CD8-positive, alpha-beta memory T cell (primary cell): ENCODE measurements at regions not wholly inside any gene's neighbourhood (a gene's known extent, or its start where the extent isn't known, plus 50 kb on each side); places are given as distances from the start of the nearest gene placed in this dataset.
"Not testable (repeated sequence)": the region's sequence is repeated elsewhere in the genome, so short reads cannot be mapped to it uniquely, and the experiment has no call there.

Experiments used
- CTCF ChIA-PET: fragments of 350-600 bp; sonication (Branson Sonifier 250); formaldehyde crosslinking; loops from one replicate; lab custom pipeline; 2021; ENCODE audit warnings: antibody characterized with exemption; lab: Charles Lee
- POLR2A ChIA-PET: fragments of 350-600 bp; sonication (Branson Sonifier 250); formaldehyde crosslinking; loops from one replicate; lab custom pipeline; 2021; ENCODE audit warnings: antibody characterized with exemption; lab: Charles Lee
- DNase-seq, 5 donors: peaks; one replicate each; pipeline versions ENCODE4 v3.0.0 to v3.0.0-alpha.2; 2020 to 2022; ENCODE audit warnings: mixed read lengths in 1 of 5
- H3K27ac ChIP-seq: one replicate; pipeline ENCODE4 v1.7.0; 2013; ENCODE audit warnings: low read depth, mild to moderate bottlenecking, low read length, moderate library complexity
- H3K27me3 ChIP-seq: 2 replicates; pipeline ENCODE4 v1.7.0; 2013; ENCODE audit warnings: low read length, mild to moderate bottlenecking; ENCODE audit not compliant: insufficient read depth, poor library complexity, severe bottlenecking
- H3K36me3 ChIP-seq: 2 replicates; pipeline ENCODE4 v1.7.0; 2013; ENCODE audit warnings: mild to moderate bottlenecking, low read length, moderate library complexity; ENCODE audit not compliant: insufficient read depth
- H3K4me1 ChIP-seq: 2 replicates; pipeline ENCODE4 v1.7.0; 2013; ENCODE audit warnings: mild to moderate bottlenecking, low read length, moderate library complexity; ENCODE audit not compliant: insufficient read depth
- H3K4me3 ChIP-seq: 2 replicates; pipeline ENCODE4 v1.7.0; 2013; ENCODE audit warnings: mild to moderate bottlenecking, low read length
- H3K9me3 ChIP-seq: 2 replicates; pipeline ENCODE4 v1.7.0; 2013; ENCODE audit warnings: mild to moderate bottlenecking, low read length
- H3K27ac Mint-ChIP-seq, 8 donors: one replicate each; pipeline ENCODE4 v1.8.0; 2020 to 2021; ENCODE audit warnings: mixed read lengths in 8 of 8, mild to moderate bottlenecking in 6 of 8, inconsistent platforms in 3 of 8, moderate library complexity in 3 of 8
- H3K27me3 Mint-ChIP-seq, 2 donors: one replicate each; pipeline ENCODE4 v1.8.0; 2020 to 2021; ENCODE audit warnings: mixed read lengths in 2 of 2, mild to moderate bottlenecking in 1 of 2, moderate library complexity in 1 of 2
- H3K36me3 Mint-ChIP-seq, 3 donors: one replicate each; pipeline ENCODE4 v1.8.0; 2020 to 2021; ENCODE audit warnings: mixed read lengths in 3 of 3, inconsistent platforms in 1 of 3, mild to moderate bottlenecking in 1 of 3
- H3K4me1 Mint-ChIP-seq, 3 donors: one replicate each; pipeline ENCODE4 v1.8.0; 2020 to 2021; ENCODE audit warnings: mixed read lengths in 3 of 3, inconsistent platforms in 1 of 3, mild to moderate bottlenecking in 1 of 3
- H3K4me3 Mint-ChIP-seq, 7 donors: one replicate each; pipeline ENCODE4 v1.8.0; 2020 to 2021; ENCODE audit warnings: mixed read lengths in 7 of 7, mild to moderate bottlenecking in 6 of 7, moderate library complexity in 4 of 7, inconsistent platforms in 2 of 7
- H3K9me3 Mint-ChIP-seq, 5 donors: one replicate each; pipeline ENCODE4 v1.8.0; 2020 to 2022; ENCODE audit warnings: mixed read lengths in 5 of 5, mild to moderate bottlenecking in 3 of 5, moderate library complexity in 2 of 5, inconsistent platforms in 1 of 5

GRCh38 chr2:149690825-149691224 lies 103.2 kb upstream of the MMADHC start:
- H3K27ac ChIP-seq: no peak overlapping the region
- Mint-ChIP-seq H3K4me1 (no peaks in the 10 kb centered on the region), H3K27me3 (no peaks in the 10 kb centered on the region), H3K4me3 (no peak overlapping the region), H3K9me3 (peaks cover 0 to 4% (median 2%) of the 10 kb centered on the region in 5 donors), H3K27ac (no peak overlapping the region), H3K36me3 (no peaks in the 10 kb centered on the region)
- ChIA-PET CTCF (no interaction called here), POLR2A (no interaction called here)
- H3K27me3 ChIP-seq: no peaks in the 10 kb centered on the region
- no peak for DNase-seq
- no peak overlapping the region for H3K4me3 ChIP-seq
- no peaks in the 10 kb centered on the region for H3K4me1 ChIP-seq
- H3K36me3 ChIP-seq: no peaks in the 10 kb centered on the region
- no peaks in the 10 kb centered on the region for H3K9me3 ChIP-seq

GRCh38 chr2:149687052-149687427 lies 99.5 kb upstream of the MMADHC start:
- POLR2A ChIA-PET: no interaction called here

GRCh38 chr2:149686136-149687051 lies 98.8 kb upstream of the MMADHC start:
- Histone ChIP-seq H3K27ac (no peak overlapping the region), H3K9me3 (no peaks in the 10 kb centered on the region), H3K4me3 (no peak overlapping the region), H3K36me3 (no peaks in the 10 kb centered on the region), H3K4me1 (no peaks in the 10 kb centered on the region), H3K27me3 (no peaks in the 10 kb centered on the region)
- no peak overlapping the region for H3K4me3 Mint-ChIP-seq
- no peaks in the 10 kb centered on the region for H3K36me3 Mint-ChIP-seq
- no peak for DNase-seq
- H3K4me1 Mint-ChIP-seq: no peaks in the 10 kb centered on the region
- no peak overlapping the region for H3K27ac Mint-ChIP-seq
- ChIA-PET CTCF (no interaction called here), POLR2A (no interaction called here)
- peaks cover 2 to 6% (median 3%) of the 10 kb centered on the region in 5 donors for H3K9me3 Mint-ChIP-seq
- H3K27me3 Mint-ChIP-seq: no peaks in the 10 kb centered on the region

More at GRCh38 chr2:149687052-149687427, 99.5 kb upstream of the MMADHC start:
- no peak for DNase-seq
- Mint-ChIP-seq H3K9me3 (peaks cover 2 to 6% (median 3%) of the 10 kb centered on the region in 5 donors), H3K4me3 (no peak overlapping the region), H3K27me3 (no peaks in the 10 kb centered on the region), H3K27ac (no peak overlapping the region), H3K36me3 (no peaks in the 10 kb centered on the region), H3K4me1 (no peaks in the 10 kb centered on the region)
- no peak overlapping the region for H3K27ac ChIP-seq
- CTCF ChIA-PET: no interaction called here
- H3K4me1 ChIP-seq: no peaks in the 10 kb centered on the region
- no peaks in the 10 kb centered on the region for H3K36me3 ChIP-seq
- no peaks in the 10 kb centered on the region for H3K9me3 ChIP-seq
- H3K4me3 ChIP-seq: no peak overlapping the region
- H3K27me3 ChIP-seq: no peaks in the 10 kb centered on the region

- DNase-seq, POLR2A ChIA-PET, H3K4me1 Mint-ChIP-seq, H3K36me3 Mint-ChIP-seq, CTCF ChIA-PET, H3K27ac Mint-ChIP-seq, H3K4me1 ChIP-seq, H3K36me3 ChIP-seq, H3K4me3 Mint-ChIP-seq, H3K4me3 ChIP-seq, H3K9me3 ChIP-seq, H3K9me3 Mint-ChIP-seq, H3K27me3 ChIP-seq, H3K27ac ChIP-seq, H3K27me3 Mint-ChIP-seq: not testable (repeated sequence)
Observed at GRCh38 chr2:149685401-149685800, 97.8 kb upstream of the MMADHC start.

- Mint-ChIP-seq H3K9me3 (peaks cover 1 to 9% (median 4%) of the 10 kb centered on the region in 5 donors), H3K27ac (no peak overlapping the region)
- POLR2A ChIA-PET: no interaction called here
Observed at GRCh38 chr2:149679286-149679685, 91.7 kb upstream of the MMADHC start.

GRCh38 chr2:149677416-149677815 lies 89.8 kb upstream of the MMADHC start:
- no peaks in the 10 kb centered on the region for H3K36me3 ChIP-seq
- ChIA-PET POLR2A (no interaction called here), CTCF (no interaction called here)
- H3K27me3 ChIP-seq: no peaks in the 10 kb centered on the region
- Mint-ChIP-seq H3K36me3 (no peaks in the 10 kb centered on the region), H3K4me1 (no peaks in the 10 kb centered on the region), H3K27ac (no peak overlapping the region), H3K27me3 (peaks cover 0 to 6% of the 10 kb centered on the region in 2 donors), H3K9me3 (peaks cover 4 to 12% (median 7%) of the 10 kb centered on the region in 5 donors), H3K4me3 (no peak overlapping the region)
- DNase-seq: no peak
- no peak overlapping the region for H3K4me3 ChIP-seq
- H3K27ac ChIP-seq: no peak overlapping the region
- no peaks in the 10 kb centered on the region for H3K4me1 ChIP-seq
- no peaks in the 10 kb centered on the region for H3K9me3 ChIP-seq

More at GRCh38 chr2:149679286-149679685, 91.7 kb upstream of the MMADHC start:
- Mint-ChIP-seq H3K27me3 (peaks cover 0 to 6% of the 10 kb centered on the region in 2 donors), H3K4me1 (no peaks in the 10 kb centered on the region), H3K4me3 (no peak overlapping the region), H3K36me3 (no peaks in the 10 kb centered on the region)
- no peak for DNase-seq
- Histone ChIP-seq H3K9me3 (no peaks in the 10 kb centered on the region), H3K27ac (no peak overlapping the region), H3K36me3 (no peaks in the 10 kb centered on the region), H3K4me3 (no peak overlapping the region), H3K4me1 (no peaks in the 10 kb centered on the region), H3K27me3 (no peaks in the 10 kb centered on the region)
- CTCF ChIA-PET: no interaction called here

GRCh38 chr2:149670086-149670485 lies 82.5 kb upstream of the MMADHC start:
- Mint-ChIP-seq H3K27ac (no peak overlapping the region), H3K27me3 (no peaks in the 10 kb centered on the region), H3K9me3 (peaks cover 0 to 12% (median 6%) of the 10 kb centered on the region in 5 donors), H3K4me3 (no peak overlapping the region), H3K36me3 (no peaks in the 10 kb centered on the region), H3K4me1 (no peaks in the 10 kb centered on the region)
- Histone ChIP-seq H3K27me3 (no peaks in the 10 kb centered on the region), H3K9me3 (no peaks in the 10 kb centered on the region), H3K4me3 (no peak overlapping the region), H3K4me1 (no peaks in the 10 kb centered on the region), H3K27ac (no peak overlapping the region), H3K36me3 (no peaks in the 10 kb centered on the region)
- no peak for DNase-seq
- POLR2A ChIA-PET: no interaction called here
- CTCF ChIA-PET: no interaction called here

GRCh38 chr2:149666809-149667320 lies 79.3 kb upstream of the MMADHC start:
- Mint-ChIP-seq H3K27ac (no peak overlapping the region), H3K4me3 (no peak overlapping the region), H3K4me1 (no peaks in the 10 kb centered on the region), H3K36me3 (no peaks in the 10 kb centered on the region), H3K27me3 (no peaks in the 10 kb centered on the region), H3K9me3 (peaks cover 0 to 6% (median 0%) of the 10 kb centered on the region in 5 donors)
- POLR2A ChIA-PET: no interaction called here
- Histone ChIP-seq H3K36me3 (no peaks in the 10 kb centered on the region), H3K27me3 (no peaks in the 10 kb centered on the region), H3K4me3 (no peak overlapping the region), H3K4me1 (no peaks in the 10 kb centered on the region), H3K9me3 (no peaks in the 10 kb centered on the region), H3K27ac (no peak overlapping the region)
- CTCF ChIA-PET: no interaction called here
- no peak for DNase-seq
